HEK293T (cell line): ENCODE measurements at regions not wholly inside any gene's neighbourhood (a gene's known extent, or its start where the extent isn't known, plus 50 kb on each side); places are given as distances from the start of the nearest gene placed in this dataset.

Source experiments
- ARNT ChIP-seq: fragments of 450-650 bp; IDR thresholded peaks from 2 replicates; pipeline ENCODE4 v1.6.1; 2017; ENCODE audit warnings: mild to moderate bottlenecking
- BHLHE40 ChIP-seq: fragments of 450-650 bp; IDR thresholded peaks from 2 replicates; pipeline ENCODE4 v1.6.1; 2016; ENCODE audit warnings: mild to moderate bottlenecking, moderate library complexity, borderline replicate concordance
- ELF4 ChIP-seq: fragments of 450-650 bp; IDR thresholded peaks from 2 replicates; pipeline ENCODE4 v1.6.1; 2017; ENCODE audit warnings: antibody characterized with exemption
- FOXA1 ChIP-seq: fragments of 450-650 bp; IDR thresholded peaks from 2 replicates; pipeline ENCODE4 v1.6.1; 2016; ENCODE audit warnings: mild to moderate bottlenecking
- FOXK2 ChIP-seq: fragments of 450-650 bp; IDR thresholded peaks from 2 replicates; pipeline ENCODE4 v1.6.1; 2016; ENCODE audit warnings: mild to moderate bottlenecking
- FOXM1 ChIP-seq: fragments of 450-650 bp; IDR thresholded peaks from 2 replicates; pipeline ENCODE4 v1.6.1; 2017; ENCODE audit warnings: mild to moderate bottlenecking, borderline replicate concordance
- L3MBTL2 ChIP-seq: fragments of 450-650 bp; conservative IDR thresholded peaks from 2 replicates; pipeline ENCODE4 v1.6.1; 2016; ENCODE audit warnings: mild to moderate bottlenecking
- SP1 ChIP-seq: fragments of 450-650 bp; IDR thresholded peaks from 2 replicates; pipeline ENCODE4 v1.6.1; 2017
- SUZ12 ChIP-seq: fragments of 450-650 bp; IDR thresholded peaks from 2 replicates; pipeline ENCODE4 v1.6.1; 2016; ENCODE audit warnings: mild to moderate bottlenecking
- TARDBP ChIP-seq: fragments of 450-650 bp; IDR thresholded peaks from 2 replicates; pipeline ENCODE4 v1.6.1; 2016
- ZNF384 ChIP-seq: fragments of 450-650 bp; IDR thresholded peaks from 2 replicates; pipeline ENCODE4 v1.6.1; 2016
- TF ChIP-seq, protein P1 (sequence below): fragments of 450-650 bp; IDR thresholded peaks from 2 replicates; pipeline ENCODE4 v1.6.1; 2016

DNA sequence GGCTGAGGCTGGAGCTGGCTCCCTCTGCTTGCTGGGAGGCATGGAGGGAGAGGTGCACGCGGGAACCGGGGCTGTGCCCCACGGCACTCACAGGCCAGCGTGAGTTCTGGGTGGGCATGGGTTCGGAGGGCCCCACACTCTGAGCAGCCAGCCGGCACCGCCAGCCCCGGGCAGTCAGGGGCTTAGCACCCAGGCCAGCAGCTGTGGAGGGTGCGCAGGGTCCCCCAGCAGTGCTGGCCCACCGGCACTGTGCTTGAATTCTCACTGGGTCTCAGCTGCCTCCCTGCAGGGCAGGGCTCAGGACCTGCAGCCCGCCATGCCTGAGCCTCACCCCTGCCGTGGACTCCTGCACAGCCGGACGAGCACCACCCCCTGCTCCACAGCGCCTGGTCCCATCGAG lies 164.9 kb upstream of the PLD5 start:
- TF ChIP-seq FOXA1 (no peak), SP1 (no peak), FOXK2 (no peak), ELF4 (no peak), SUZ12 (no peak), FOXM1 (no peak), BHLHE40 (no peak), L3MBTL2 (no peak), TARDBP (no peak), ARNT (no peak), ZNF384 (no peak)
- TF ChIP-seq, protein P1, sequence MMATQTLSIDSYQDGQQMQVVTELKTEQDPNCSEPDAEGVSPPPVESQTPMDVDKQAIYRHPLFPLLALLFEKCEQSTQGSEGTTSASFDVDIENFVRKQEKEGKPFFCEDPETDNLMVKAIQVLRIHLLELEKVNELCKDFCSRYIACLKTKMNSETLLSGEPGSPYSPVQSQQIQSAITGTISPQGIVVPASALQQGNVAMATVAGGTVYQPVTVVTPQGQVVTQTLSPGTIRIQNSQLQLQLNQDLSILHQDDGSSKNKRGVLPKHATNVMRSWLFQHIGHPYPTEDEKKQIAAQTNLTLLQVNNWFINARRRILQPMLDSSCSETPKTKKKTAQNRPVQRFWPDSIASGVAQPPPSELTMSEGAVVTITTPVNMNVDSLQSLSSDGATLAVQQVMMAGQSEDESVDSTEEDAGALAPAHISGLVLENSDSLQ, result no peak
